Astrocyte (in vitro differentiated cells and primary cell): ENCODE measurements at regions not wholly inside any gene's neighbourhood (a gene's known extent, or its start where the extent isn't known, plus 50 kb on each side); places are given as distances from the start of the nearest gene placed in this dataset.

Source experiments
- EZH2 ChIP-seq: IDR thresholded peaks from 2 replicates; pipeline ENCODE4 v1.6.1; 2012; ENCODE audit warnings: mild to moderate bottlenecking, low read length, inconsistent platforms; ENCODE audit not compliant: insufficient read depth
- TF ChIP-seq, protein P1 (sequence below): IDR thresholded peaks from 2 replicates; pipeline ENCODE4 v1.5.1; 2011; ENCODE audit warnings: low read depth, mild to moderate bottlenecking, inconsistent platforms, low read length, moderate library complexity; ENCODE audit not compliant: insufficient read depth

DNA sequence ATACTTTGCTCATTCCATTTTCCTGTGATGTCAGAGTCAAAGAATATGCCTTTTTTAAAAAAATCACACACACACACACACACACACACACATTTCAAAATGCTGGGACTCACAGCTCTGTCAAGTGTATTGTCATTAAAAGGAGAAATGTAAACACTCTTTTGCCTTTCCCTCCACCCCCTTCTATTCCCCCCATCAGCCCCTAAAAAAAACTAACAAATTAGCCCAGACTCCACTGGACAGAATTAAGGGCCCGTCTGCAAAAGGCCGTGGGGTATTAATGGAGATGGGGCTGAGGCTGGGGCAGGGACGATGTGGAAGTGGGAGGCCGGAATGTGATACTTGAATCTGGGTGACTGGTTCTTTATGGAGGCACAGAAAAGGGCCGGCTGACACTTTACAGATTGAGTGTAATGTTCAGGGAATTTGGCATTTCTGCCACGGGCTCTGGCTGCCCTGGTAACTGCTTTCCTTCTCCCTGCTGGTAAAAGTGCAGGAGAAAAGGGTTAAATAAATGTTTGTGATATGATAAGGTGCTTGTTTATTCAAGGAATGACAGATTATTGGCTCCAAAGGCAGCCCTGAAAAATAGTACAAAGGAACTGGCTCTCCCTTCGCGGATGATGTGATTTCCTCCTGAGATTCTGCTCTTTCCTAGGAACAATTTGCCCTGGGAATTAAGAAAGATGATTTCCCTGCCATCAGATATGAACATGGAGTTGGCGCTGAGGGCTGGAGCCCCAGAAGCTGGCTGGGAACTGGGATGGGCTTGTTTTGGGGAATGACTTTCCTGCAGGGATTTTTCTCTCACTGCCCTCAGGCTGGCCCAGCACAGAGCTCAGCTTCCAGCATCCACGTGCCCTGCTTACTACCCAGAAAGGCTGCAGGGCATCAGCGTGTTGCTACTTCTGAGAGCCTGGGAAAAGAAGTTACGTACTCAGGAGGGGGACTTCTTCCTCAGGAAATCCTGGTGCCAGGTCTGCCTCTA lies 52.8 kb upstream of the CTAGE1 start:
- TF ChIP-seq, protein P1, sequence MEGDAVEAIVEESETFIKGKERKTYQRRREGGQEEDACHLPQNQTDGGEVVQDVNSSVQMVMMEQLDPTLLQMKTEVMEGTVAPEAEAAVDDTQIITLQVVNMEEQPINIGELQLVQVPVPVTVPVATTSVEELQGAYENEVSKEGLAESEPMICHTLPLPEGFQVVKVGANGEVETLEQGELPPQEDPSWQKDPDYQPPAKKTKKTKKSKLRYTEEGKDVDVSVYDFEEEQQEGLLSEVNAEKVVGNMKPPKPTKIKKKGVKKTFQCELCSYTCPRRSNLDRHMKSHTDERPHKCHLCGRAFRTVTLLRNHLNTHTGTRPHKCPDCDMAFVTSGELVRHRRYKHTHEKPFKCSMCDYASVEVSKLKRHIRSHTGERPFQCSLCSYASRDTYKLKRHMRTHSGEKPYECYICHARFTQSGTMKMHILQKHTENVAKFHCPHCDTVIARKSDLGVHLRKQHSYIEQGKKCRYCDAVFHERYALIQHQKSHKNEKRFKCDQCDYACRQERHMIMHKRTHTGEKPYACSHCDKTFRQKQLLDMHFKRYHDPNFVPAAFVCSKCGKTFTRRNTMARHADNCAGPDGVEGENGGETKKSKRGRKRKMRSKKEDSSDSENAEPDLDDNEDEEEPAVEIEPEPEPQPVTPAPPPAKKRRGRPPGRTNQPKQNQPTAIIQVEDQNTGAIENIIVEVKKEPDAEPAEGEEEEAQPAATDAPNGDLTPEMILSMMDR, result no peak
- TF ChIP-seq EZH2, result no peak
